Loucy (cell line): ENCODE measurements at regions not wholly inside any gene's neighbourhood (a gene's known extent, or its start where the extent isn't known, plus 50 kb on each side); places are given as distances from the start of the nearest gene placed in this dataset.

ENCODE experiments used
- H2AFZ ChIP-seq: fragments of 200-600 bp; sonication (generic); 2 replicates; pipeline ENCODE4 v1.6.0; 2016; ENCODE audit warnings: antibody characterized with exemption, mild to moderate bottlenecking, low read length, moderate library complexity
- H3F3A ChIP-seq: fragments of 200-600 bp; 2 replicates; pipeline ENCODE4 v1.6.0; 2016; ENCODE audit warnings: antibody characterized with exemption, low read depth, mild to moderate bottlenecking
- H3K27me3 ChIP-seq: fragments of 200-600 bp; sonication (generic); 2 replicates; pipeline ENCODE4 v1.6.1; 2014; ENCODE audit warnings: low read length, mild to moderate bottlenecking; ENCODE audit not compliant: insufficient read depth, poor library complexity, severe bottlenecking
- H3K36me3 ChIP-seq: fragments of 200-600 bp; sonication (generic); 2 replicates; pipeline ENCODE4 v1.6.1; 2016; ENCODE audit warnings: low read length; ENCODE audit not compliant: insufficient read depth
- H3K4me1 ChIP-seq: fragments of 200-600 bp; sonication (generic); 2 replicates; pipeline ENCODE4 v1.5.1; 2014; ENCODE audit warnings: low read length, mild to moderate bottlenecking; ENCODE audit not compliant: insufficient read depth, poor library complexity, severe bottlenecking
- H3K4me2 ChIP-seq: fragments of 200-600 bp; sonication (generic); 2 replicates; pipeline ENCODE4 v1.6.0; 2014; ENCODE audit warnings: antibody characterized with exemption, low read length, low read depth, mild to moderate bottlenecking; ENCODE audit not compliant: poor library complexity, severe bottlenecking
- H3K4me3 ChIP-seq: fragments of 200-600 bp; sonication (generic); 2 replicates; pipeline ENCODE4 v1.5.1; 2014; ENCODE audit warnings: low read length, mild to moderate bottlenecking, mixed read lengths; ENCODE audit not compliant: poor library complexity, severe bottlenecking
- H3K79me2 ChIP-seq: fragments of 200-600 bp; sonication (generic); 2 replicates; pipeline ENCODE4 v1.6.1; 2014; ENCODE audit warnings: low read length; ENCODE audit not compliant: insufficient read depth
- H3K9ac ChIP-seq: fragments of 200-600 bp; sonication (generic); 2 replicates; pipeline ENCODE4 v1.6.0; 2014; ENCODE audit warnings: mild to moderate bottlenecking, low read depth, low read length, moderate library complexity; ENCODE audit not compliant: poor library complexity, severe bottlenecking
- H3K9me2 ChIP-seq: fragments of 200-600 bp; sonication (generic); replicated peaks from 2 replicates; pipeline ENCODE4 v1.6.1; 2016; ENCODE audit warnings: low read depth, low read length, mixed read lengths
- H3K9me3 ChIP-seq: fragments of 200-600 bp; sonication (generic); 2 replicates; pipeline ENCODE4 v1.6.1; 2014; ENCODE audit warnings: mild to moderate bottlenecking, antibody characterized with exemption, low read length, low read depth; ENCODE audit not compliant: insufficient read depth
- H4K20me1 ChIP-seq: fragments of 200-600 bp; sonication (generic); 2 replicates; pipeline ENCODE4 v1.6.0; 2014; ENCODE audit warnings: antibody characterized with exemption, low read length, mild to moderate bottlenecking; ENCODE audit not compliant: insufficient read depth, poor library complexity, severe bottlenecking
- CTCF ChIP-seq: fragments of 200-600 bp; sonication (generic); conservative IDR thresholded peaks from 2 replicates; pipeline ENCODE4 v1.5.1; 2014; ENCODE audit warnings: mild to moderate bottlenecking, antibody characterized with exemption, low read length
- EZH2phosphoT487 ChIP-seq: fragments of 200-600 bp; IDR thresholded peaks from 2 replicates; pipeline ENCODE4 v1.6.1; 2018; ENCODE audit warnings: antibody characterized with exemption, mild to moderate bottlenecking, moderate library complexity, borderline replicate concordance

- H3K9me3 ChIP-seq, result no peaks in the 10 kb centered on the region
- TF ChIP-seq EZH2phosphoT487 (no peak), CTCF (no peak)
- H4K20me1 ChIP-seq, result no peaks in the 10 kb centered on the region
- no peak overlapping the region for H3K4me3 ChIP-seq
- no peak overlapping the region for H2AFZ ChIP-seq
- H3K4me2 ChIP-seq, result no peak overlapping the region
- H3K36me3 ChIP-seq, result peaks cover 64% of the 10 kb centered on the region; the same call in 1 of the 2 replicates
- no peaks in the 10 kb centered on the region for H3F3A ChIP-seq
- H3K9ac ChIP-seq, result no peak overlapping the region
- H3K27me3 ChIP-seq, result no peaks in the 10 kb centered on the region
- H3K79me2 ChIP-seq, result no peaks in the 10 kb centered on the region
- no peaks in the 10 kb centered on the region for H3K9me2 ChIP-seq
- no peaks in the 10 kb centered on the region for H3K4me1 ChIP-seq
Observed at GRCh38 chr2:10201201-10201600, 78.7 kb downstream of the RRM2 start.

- TF ChIP-seq CTCF (no peak), EZH2phosphoT487 (no peak)
Observed at GRCh38 chr2:10202131-10202665, 79.7 kb downstream of the RRM2 start.

GRCh38 chr2:10204326-10205161 is 82.0 kb downstream of the RRM2 start:
- no peaks in the 10 kb centered on the region for H4K20me1 ChIP-seq
- no peaks in the 10 kb centered on the region for H3K4me1 ChIP-seq
- no peak overlapping the region for H2AFZ ChIP-seq
- no peaks in the 10 kb centered on the region for H3K27me3 ChIP-seq
- no peaks in the 10 kb centered on the region for H3K9me2 ChIP-seq
- H3F3A ChIP-seq, result no peaks in the 10 kb centered on the region
- H3K79me2 ChIP-seq, result no peaks in the 10 kb centered on the region
- H3K4me3 ChIP-seq, result no peak overlapping the region
- H3K9ac ChIP-seq, result no peak overlapping the region
- TF ChIP-seq EZH2phosphoT487, result no peak
- no peak for TF ChIP-seq CTCF
- H3K9me3 ChIP-seq, result no peaks in the 10 kb centered on the region
- no peak overlapping the region for H3K4me2 ChIP-seq
- H3K36me3 ChIP-seq, result peaks cover 60% of the 10 kb centered on the region; the same call in 1 of the 2 replicates

More at GRCh38 chr2:10202131-10202665, 79.7 kb downstream of the RRM2 start:
- H3K27me3 ChIP-seq, result no peaks in the 10 kb centered on the region
- H3K4me1 ChIP-seq, result no peaks in the 10 kb centered on the region
- no peak overlapping the region for H3K9ac ChIP-seq
- H3K4me2 ChIP-seq, result no peak overlapping the region
- H3K79me2 ChIP-seq, result no peaks in the 10 kb centered on the region
- H3K9me3 ChIP-seq, result no peaks in the 10 kb centered on the region
- H2AFZ ChIP-seq, result no peak overlapping the region
- no peak overlapping the region for H3K4me3 ChIP-seq
- peaks cover 71% of the 10 kb centered on the region; the same call in 1 of the 2 replicates for H3K36me3 ChIP-seq
- no peaks in the 10 kb centered on the region for H3F3A ChIP-seq
- H4K20me1 ChIP-seq, result no peaks in the 10 kb centered on the region
- no peaks in the 10 kb centered on the region for H3K9me2 ChIP-seq
